DND-41 (cell line): ENCODE measurements at regions not wholly inside any gene's neighbourhood (a gene's known extent, or its start where the extent isn't known, plus 50 kb on each side); places are given as distances from the start of the nearest gene placed in this dataset.

Source experiments
- ATAC-seq: fragments of 200-7000 bp; cut with Tn5 transposase; 3 replicates; pipeline ENCODE4 v1.9.1; 2021; ENCODE audit warnings: low read depth; ENCODE audit not compliant: insufficient read depth
- DNase-seq: peaks from one replicate; pipeline ENCODE4 v3.0.0-alpha.2; 2020
- H2AFZ ChIP-seq: 2 replicates; pipeline ENCODE4 v1.6.0; 2012; ENCODE audit warnings: low read depth, low read length
- H3K27ac ChIP-seq: 2 replicates; pipeline ENCODE4 v1.5.1; 2012; ENCODE audit warnings: low read length, inconsistent platforms
- H3K27me3 ChIP-seq: fragments of 200-600 bp; sonication (generic); 2 replicates; pipeline ENCODE4 v1.6.0; 2012; ENCODE audit warnings: low read length, mild to moderate bottlenecking, inconsistent platforms; ENCODE audit not compliant: insufficient read depth, poor library complexity
- H3K36me3 ChIP-seq: 2 replicates; pipeline ENCODE4 v1.5.1; 2012; ENCODE audit warnings: low read length, inconsistent platforms; ENCODE audit not compliant: insufficient read depth
- H3K4me1 ChIP-seq: 2 replicates; pipeline ENCODE4 v1.5.1; 2012; ENCODE audit warnings: mild to moderate bottlenecking, low read length; ENCODE audit not compliant: insufficient read depth
- H3K4me2 ChIP-seq: 2 replicates; pipeline ENCODE4 v1.6.0; 2012; ENCODE audit warnings: mild to moderate bottlenecking, moderate library complexity, low read length, inconsistent platforms; ENCODE audit not compliant: insufficient read depth
- H3K4me3 ChIP-seq, 2 experiments: fragments of 200-600 bp in 1 of 2; shearing (Covaris generic) in 1 of 2; 2 replicates each; pipeline ENCODE4 v1.5.1; 2012 to 2016; ENCODE audit warnings: inconsistent platforms in 2 of 2, low read length in 2 of 2, mild to moderate bottlenecking in 2 of 2, low read depth in 1 of 2, moderate library complexity in 1 of 2
- H3K79me2 ChIP-seq: 2 replicates; pipeline ENCODE4 v1.6.0; 2012; ENCODE audit warnings: low read length, inconsistent platforms; ENCODE audit not compliant: insufficient read depth
- H3K9ac ChIP-seq: 2 replicates; pipeline ENCODE4 v1.6.0; 2012; ENCODE audit warnings: low read depth, mild to moderate bottlenecking, inconsistent platforms, low read length, moderate library complexity
- H3K9me3 ChIP-seq: 2 replicates; pipeline ENCODE4 v1.5.1; 2012; ENCODE audit warnings: low read length, moderate library complexity, mild to moderate bottlenecking, inconsistent platforms; ENCODE audit not compliant: insufficient read depth, severe bottlenecking
- H4K20me1 ChIP-seq: 2 replicates; pipeline ENCODE4 v1.6.0; 2012; ENCODE audit warnings: low read length; ENCODE audit not compliant: insufficient read depth
- EZH2 ChIP-seq: IDR thresholded peaks from 3 replicates; pipeline ENCODE4 v1.6.1; 2012; ENCODE audit warnings: borderline replicate concordance, low read depth, mild to moderate bottlenecking, moderate library complexity, low read length, inconsistent platforms; ENCODE audit not compliant: severe bottlenecking
- TF ChIP-seq, protein P1 (sequence below): IDR thresholded peaks from 2 replicates; pipeline ENCODE4 v1.5.1; 2012; ENCODE audit warnings: borderline replicate concordance, low read length, moderate library complexity, mild to moderate bottlenecking; ENCODE audit not compliant: poor library complexity, severe bottlenecking; ENCODE audit errors: extremely low read depth

- no peak overlapping the region for H3K27ac ChIP-seq
- no peak overlapping the region for H3K9ac ChIP-seq
- no peaks in the 10 kb centered on the region for H4K20me1 ChIP-seq
- H3K9me3 ChIP-seq: no peaks in the 10 kb centered on the region
- no peak overlapping the region for H3K4me2 ChIP-seq
- H3K79me2 ChIP-seq: no peaks in the 10 kb centered on the region
- no peaks in the 10 kb centered on the region for H3K36me3 ChIP-seq
- no peak for DNase-seq
- H2AFZ ChIP-seq: no peak overlapping the region
- no peak for TF ChIP-seq EZH2
- TF ChIP-seq, protein P1, sequence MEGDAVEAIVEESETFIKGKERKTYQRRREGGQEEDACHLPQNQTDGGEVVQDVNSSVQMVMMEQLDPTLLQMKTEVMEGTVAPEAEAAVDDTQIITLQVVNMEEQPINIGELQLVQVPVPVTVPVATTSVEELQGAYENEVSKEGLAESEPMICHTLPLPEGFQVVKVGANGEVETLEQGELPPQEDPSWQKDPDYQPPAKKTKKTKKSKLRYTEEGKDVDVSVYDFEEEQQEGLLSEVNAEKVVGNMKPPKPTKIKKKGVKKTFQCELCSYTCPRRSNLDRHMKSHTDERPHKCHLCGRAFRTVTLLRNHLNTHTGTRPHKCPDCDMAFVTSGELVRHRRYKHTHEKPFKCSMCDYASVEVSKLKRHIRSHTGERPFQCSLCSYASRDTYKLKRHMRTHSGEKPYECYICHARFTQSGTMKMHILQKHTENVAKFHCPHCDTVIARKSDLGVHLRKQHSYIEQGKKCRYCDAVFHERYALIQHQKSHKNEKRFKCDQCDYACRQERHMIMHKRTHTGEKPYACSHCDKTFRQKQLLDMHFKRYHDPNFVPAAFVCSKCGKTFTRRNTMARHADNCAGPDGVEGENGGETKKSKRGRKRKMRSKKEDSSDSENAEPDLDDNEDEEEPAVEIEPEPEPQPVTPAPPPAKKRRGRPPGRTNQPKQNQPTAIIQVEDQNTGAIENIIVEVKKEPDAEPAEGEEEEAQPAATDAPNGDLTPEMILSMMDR: peak; percentile 14
- peaks cover 5% of the 10 kb centered on the region for H3K27me3 ChIP-seq
- ATAC-seq: no peak
- no peaks in the 10 kb centered on the region for H3K4me1 ChIP-seq
- no peak overlapping the region for H3K4me3 ChIP-seq
Observed at GRCh38 chr1:63004868-63005267, 220.9 kb downstream of the ATG4C start.

DNA sequence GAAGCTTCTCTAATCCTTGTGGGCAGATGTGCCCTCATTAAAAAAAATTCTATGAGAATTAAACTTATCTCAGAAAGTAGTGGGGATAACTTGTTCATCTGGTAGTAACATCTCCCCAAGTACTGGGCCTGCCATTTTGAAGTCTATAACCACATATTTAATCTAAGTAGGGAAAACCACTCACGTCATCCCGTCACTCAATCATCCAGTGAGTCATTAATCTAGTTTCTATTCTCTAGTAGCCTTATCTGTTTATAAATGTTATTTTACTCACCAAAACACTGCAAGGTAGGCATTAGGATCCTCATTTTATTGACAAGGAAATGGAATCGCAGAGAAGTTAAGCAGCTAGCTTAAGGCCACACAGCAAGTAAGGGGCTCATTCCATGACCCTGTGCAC, 221.9 kb downstream of the ATG4C start:
- ATAC-seq: no peak
- no peak overlapping the region for H3K27ac ChIP-seq

GRCh38 chr1:63009421-63009820, 225.5 kb downstream of the ATG4C start:
- Histone ChIP-seq H2AFZ (no peak overlapping the region), H3K27me3 (no peaks in the 10 kb centered on the region), H4K20me1 (no peaks in the 10 kb centered on the region), H3K36me3 (no peaks in the 10 kb centered on the region), H3K9ac (no peak overlapping the region), H3K4me2 (no peak overlapping the region), H3K4me3 (no peak overlapping the region), H3K9me3 (no peaks in the 10 kb centered on the region), H3K4me1 (no peaks in the 10 kb centered on the region), H3K79me2 (no peaks in the 10 kb centered on the region), H3K27ac (no peak overlapping the region)
- TF ChIP-seq, protein P1: no peak
- no peak for TF ChIP-seq EZH2
- DNase-seq (no peak), ATAC-seq (no peak)

More for the DNA sequence above, 221.9 kb downstream of the ATG4C start:
- TF ChIP-seq EZH2: no peak
- TF ChIP-seq, protein P1: no peak
- no peaks in the 10 kb centered on the region for H3K4me1 ChIP-seq
- no peaks in the 10 kb centered on the region for H3K79me2 ChIP-seq
- DNase-seq: no peak
- peaks cover 5% of the 10 kb centered on the region for H3K27me3 ChIP-seq
- no peaks in the 10 kb centered on the region for H3K36me3 ChIP-seq
- H2AFZ ChIP-seq: no peak overlapping the region
- H3K9ac ChIP-seq: no peak overlapping the region
- no peak overlapping the region for H3K4me2 ChIP-seq
- H4K20me1 ChIP-seq: no peaks in the 10 kb centered on the region
- no peaks in the 10 kb centered on the region for H3K9me3 ChIP-seq
- H3K4me3 ChIP-seq: no peak overlapping the region
